ENCODE measurements at regions not wholly inside any gene's neighbourhood (a gene's known extent, or its start where the extent isn't known, plus 50 kb on each side); places are given as distances from the start of the nearest gene placed in this dataset.

GRCh38 chr13:63085851-63086250 is 1670.2 kb upstream of the PCDH20 start:
- no peak for TF ChIP-seq NONO (IDR thresholded peaks at IDR 0.05)
- TF ChIP-seq NONO (CRISPR knock-in tag; conservative IDR thresholded peaks at IDR 0.05), result no peak
- no peak for TF ChIP-seq PAF1 (CRISPR knock-in tag; IDR thresholded peaks at IDR 0.05)
- no peak for TF ChIP-seq THAP11 (CRISPR knock-in tag; IDR thresholded peaks at IDR 0.05)
- TF ChIP-seq YY1 (IDR thresholded peaks at IDR 0.05; ENCODE audit: insufficient read depth, insufficient replicate concordance, low read depth, low read length), result no peak
